Liver (tissue), 8 donors: ENCODE measurements at regions not wholly inside any gene's neighbourhood (a gene's known extent, or its start where the extent isn't known, plus 50 kb on each side); places are given as distances from the start of the nearest gene placed in this dataset.

Experiments used
- DNase-seq: peaks from one replicate; pipeline ENCODE4 v3.0.0-alpha.2; 2017; ENCODE audit warnings: low spot score
- H3K27ac ChIP-seq, 2 donors: one replicate each; pipeline ENCODE4 v1.7.0; 2013; ENCODE audit warnings: inconsistent platforms in 2 of 2, low read length in 2 of 2, control low read depth in 1 of 2, low read depth in 1 of 2, mild to moderate bottlenecking in 1 of 2
- H3K27me3 ChIP-seq, 4 donors: one replicate each; pipeline versions ENCODE4 v1.6.1 to v1.7.0; 2013; ENCODE audit warnings: low read length in 3 of 4, inconsistent platforms in 1 of 4, mild to moderate bottlenecking in 1 of 4, moderate library complexity in 1 of 4; ENCODE audit not compliant: control insufficient read depth in 4 of 4, insufficient read depth in 4 of 4
- H3K36me3 ChIP-seq, 4 donors: one replicate each; pipeline versions ENCODE4 v1.6.1 to v1.7.0; 2013; ENCODE audit warnings: low read length in 3 of 4, mild to moderate bottlenecking in 3 of 4, low read depth in 1 of 4, moderate library complexity in 1 of 4; ENCODE audit not compliant: control insufficient read depth in 4 of 4, insufficient read depth in 3 of 4
- H3K4me1 ChIP-seq, 4 donors: one replicate each; pipeline versions ENCODE4 v1.6.1 to v1.7.0; 2013; ENCODE audit warnings: low read length in 3 of 4, mild to moderate bottlenecking in 3 of 4, moderate library complexity in 1 of 4; ENCODE audit not compliant: control insufficient read depth in 4 of 4, insufficient read depth in 4 of 4
- H3K4me3 ChIP-seq, 3 donors: one replicate each; pipeline versions ENCODE4 v1.6.1 to v1.7.0; 2013; ENCODE audit warnings: low read length in 3 of 3, control low read depth in 1 of 3, low read depth in 1 of 3, mild to moderate bottlenecking in 1 of 3
- H3K9ac ChIP-seq, 2 donors: one replicate each; pipeline ENCODE4 v1.7.0; 2013; ENCODE audit warnings: low read length in 2 of 2, mild to moderate bottlenecking in 2 of 2, moderate library complexity in 2 of 2, control low read depth in 1 of 2, low read depth in 1 of 2
- H3K9me3 ChIP-seq, 4 donors: one replicate each; pipeline versions ENCODE4 v1.6.1 to v1.7.0; 2013; ENCODE audit warnings: low read length in 3 of 4; ENCODE audit not compliant: control insufficient read depth in 4 of 4
- EGR1 ChIP-seq, 2 donors: IDR thresholded peaks; 2 replicates each; pipeline ENCODE4 v1.6.1; 2016 to 2018; ENCODE audit warnings: antibody characterized with exemption in 2 of 2, low read depth in 2 of 2
- FOXA1 ChIP-seq: IDR thresholded peaks from 2 replicates; pipeline ENCODE4 v1.6.1; 2016; ENCODE audit warnings: antibody characterized with exemption
- GABPA ChIP-seq, 2 donors: IDR thresholded peaks in 1 of 2; conservative IDR thresholded peaks in 1 of 2; 2 replicates each; pipeline ENCODE4 v1.6.1; 2016; ENCODE audit warnings: antibody characterized with exemption in 2 of 2, mild to moderate bottlenecking in 1 of 2, moderate library complexity in 1 of 2
- HNF4A ChIP-seq, 2 donors: conservative IDR thresholded peaks; 2 replicates each; pipeline ENCODE4 v1.6.1; 2016; ENCODE audit warnings: antibody characterized with exemption in 2 of 2, mild to moderate bottlenecking in 2 of 2
- HNF4G ChIP-seq: IDR thresholded peaks from 2 replicates; pipeline ENCODE4 v1.6.1; 2016; ENCODE audit warnings: antibody characterized with exemption
- JUND ChIP-seq, 2 donors: IDR thresholded peaks; 2 replicates each; pipeline ENCODE4 v1.6.1; 2016; ENCODE audit warnings: antibody characterized with exemption in 2 of 2
- NR2F2 ChIP-seq: IDR thresholded peaks from 2 replicates; pipeline ENCODE4 v1.6.1; 2016; ENCODE audit warnings: antibody characterized with exemption
- RAD21 ChIP-seq, 2 donors: IDR thresholded peaks; 2 replicates each; pipeline ENCODE4 v1.6.1; 2016; ENCODE audit warnings: antibody characterized with exemption in 2 of 2, mild to moderate bottlenecking in 2 of 2
- RXRA ChIP-seq, 2 donors: IDR thresholded peaks; 2 replicates each; pipeline ENCODE4 v1.6.1; 2017 to 2018; ENCODE audit warnings: antibody characterized with exemption in 2 of 2, mild to moderate bottlenecking in 1 of 2
- SP1 ChIP-seq: IDR thresholded peaks from 2 replicates; pipeline ENCODE4 v1.6.1; 2018; ENCODE audit warnings: antibody characterized with exemption, mild to moderate bottlenecking
- TAF1 ChIP-seq: conservative IDR thresholded peaks from 2 replicates; pipeline ENCODE4 v1.6.1; 2016; ENCODE audit warnings: antibody characterized with exemption, mild to moderate bottlenecking
- YY1 ChIP-seq: IDR thresholded peaks from 2 replicates; pipeline ENCODE4 v1.6.1; 2016; ENCODE audit warnings: antibody characterized with exemption, mild to moderate bottlenecking
- WGBS: extraction: QIAGEN DNeasy Blood & Tissue Kit; methylation state at CpG from one replicate; pipeline ENCODE4 v1.1.7; 2013; 5-methylcytosine and 5-hydroxymethylcytosine counted together
- TF ChIP-seq, protein P1 (sequence below): IDR thresholded peaks from 2 replicates; pipeline ENCODE4 v1.6.1; 2016; ENCODE audit warnings: antibody characterized with exemption, mild to moderate bottlenecking
- TF ChIP-seq, protein P2 (sequence below): IDR thresholded peaks from 2 replicates; pipeline ENCODE4 v1.6.1; 2016; ENCODE audit warnings: antibody characterized with exemption
- TF ChIP-seq, protein P3 (sequence below): IDR thresholded peaks from 2 replicates; pipeline ENCODE4 v1.6.1; 2016; ENCODE audit warnings: antibody characterized with exemption
- TF ChIP-seq, protein P4 (sequence below): fragments of 150-350 bp; IDR thresholded peaks from 2 replicates; pipeline ENCODE4 v1.5.1; 2017; ENCODE audit warnings: improper control_type of control experiment, low read depth, low read length; ENCODE audit not compliant: missing input control
- TF ChIP-seq, protein P5 (sequence below): IDR thresholded peaks from 2 replicates; pipeline ENCODE4 v1.6.1; 2016; ENCODE audit warnings: antibody characterized with exemption
- donor health status: healthy.
- donor health status: healthy.
- donor health status: healthy.
- donor health status: healthy.
- donor health status: healthy.

DNA sequence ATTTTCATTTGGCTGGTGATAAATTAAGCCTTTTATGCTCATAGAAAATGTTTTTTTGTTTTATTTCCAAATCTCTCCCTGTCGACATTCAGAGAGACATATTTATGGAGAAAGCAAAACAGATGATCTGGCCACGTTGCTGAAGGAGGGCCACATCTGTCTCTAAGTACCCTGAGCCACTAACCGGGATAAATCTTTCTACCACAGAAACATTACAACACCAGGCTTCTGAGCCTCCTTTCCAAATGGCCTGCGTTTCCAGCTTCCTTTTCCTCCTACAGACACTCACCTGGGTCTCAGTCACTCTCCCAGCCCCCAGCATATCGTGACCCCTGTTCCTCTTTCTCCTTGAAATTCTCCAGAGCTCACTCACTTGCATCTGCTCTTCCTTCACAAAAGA lies 161.0 kb downstream of the ARRDC4 start (continued):
- TF ChIP-seq JUND (IDR thresholded peaks at IDR 0.05): no peak
- no peak for TF ChIP-seq YY1

DNA sequence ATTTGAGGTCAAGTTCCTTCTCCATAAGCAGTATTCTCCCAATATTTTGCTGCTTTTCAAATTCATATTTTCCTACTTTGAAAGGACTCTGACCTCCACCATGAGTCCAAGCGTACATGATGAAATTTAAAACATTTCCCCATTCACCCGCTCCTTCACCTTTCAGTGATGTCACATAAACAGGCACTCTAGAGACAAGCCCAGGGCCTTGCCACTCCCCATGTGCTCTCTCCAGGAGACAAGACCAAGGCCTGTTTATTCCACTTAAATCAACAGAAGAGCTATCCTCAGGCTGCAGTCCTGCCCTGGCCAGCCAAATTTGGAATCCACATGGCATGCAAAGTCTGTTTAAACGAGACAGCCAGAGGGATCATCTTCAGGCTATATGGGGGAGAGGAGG lies 161.5 kb downstream of the ARRDC4 start:
- no peak for DNase-seq
- Histone ChIP-seq H3K4me3 (no peak overlapping the region), H3K9me3 (no peaks in the 10 kb centered on the region), H3K4me1 (no peaks in the 10 kb centered on the region), H3K27me3 (peaks cover 0 to 6% (median 0%) of the 10 kb centered on the region in 4 donors), H3K27ac (no peak overlapping the region), H3K36me3 (no peaks in the 10 kb centered on the region), H3K9ac (no peak overlapping the region)
- 59% methylated on average over 3 of the region's 3 CpGs for WGBS
- TF ChIP-seq, protein P1, sequence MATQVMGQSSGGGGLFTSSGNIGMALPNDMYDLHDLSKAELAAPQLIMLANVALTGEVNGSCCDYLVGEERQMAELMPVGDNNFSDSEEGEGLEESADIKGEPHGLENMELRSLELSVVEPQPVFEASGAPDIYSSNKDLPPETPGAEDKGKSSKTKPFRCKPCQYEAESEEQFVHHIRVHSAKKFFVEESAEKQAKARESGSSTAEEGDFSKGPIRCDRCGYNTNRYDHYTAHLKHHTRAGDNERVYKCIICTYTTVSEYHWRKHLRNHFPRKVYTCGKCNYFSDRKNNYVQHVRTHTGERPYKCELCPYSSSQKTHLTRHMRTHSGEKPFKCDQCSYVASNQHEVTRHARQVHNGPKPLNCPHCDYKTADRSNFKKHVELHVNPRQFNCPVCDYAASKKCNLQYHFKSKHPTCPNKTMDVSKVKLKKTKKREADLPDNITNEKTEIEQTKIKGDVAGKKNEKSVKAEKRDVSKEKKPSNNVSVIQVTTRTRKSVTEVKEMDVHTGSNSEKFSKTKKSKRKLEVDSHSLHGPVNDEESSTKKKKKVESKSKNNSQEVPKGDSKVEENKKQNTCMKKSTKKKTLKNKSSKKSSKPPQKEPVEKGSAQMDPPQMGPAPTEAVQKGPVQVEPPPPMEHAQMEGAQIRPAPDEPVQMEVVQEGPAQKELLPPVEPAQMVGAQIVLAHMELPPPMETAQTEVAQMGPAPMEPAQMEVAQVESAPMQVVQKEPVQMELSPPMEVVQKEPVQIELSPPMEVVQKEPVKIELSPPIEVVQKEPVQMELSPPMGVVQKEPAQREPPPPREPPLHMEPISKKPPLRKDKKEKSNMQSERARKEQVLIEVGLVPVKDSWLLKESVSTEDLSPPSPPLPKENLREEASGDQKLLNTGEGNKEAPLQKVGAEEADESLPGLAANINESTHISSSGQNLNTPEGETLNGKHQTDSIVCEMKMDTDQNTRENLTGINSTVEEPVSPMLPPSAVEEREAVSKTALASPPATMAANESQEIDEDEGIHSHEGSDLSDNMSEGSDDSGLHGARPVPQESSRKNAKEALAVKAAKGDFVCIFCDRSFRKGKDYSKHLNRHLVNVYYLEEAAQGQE: no peak
- TF ChIP-seq SP1 (no peak), HNF4G (no peak), HNF4A (conservative IDR thresholded peaks at IDR 0.05) (no peak), RXRA (IDR thresholded peaks at IDR 0.05) (no peak), RAD21 (IDR thresholded peaks at IDR 0.05) (no peak), GABPA (IDR thresholded peaks at IDR 0.05 in 1 of 2, conservative IDR thresholded peaks at IDR 0.05 in 1 of 2) (no peak), TAF1 (no peak), JUND (IDR thresholded peaks at IDR 0.05) (no peak), NR2F2 (no peak), FOXA1 (no peak)
- TF ChIP-seq, protein P2, sequence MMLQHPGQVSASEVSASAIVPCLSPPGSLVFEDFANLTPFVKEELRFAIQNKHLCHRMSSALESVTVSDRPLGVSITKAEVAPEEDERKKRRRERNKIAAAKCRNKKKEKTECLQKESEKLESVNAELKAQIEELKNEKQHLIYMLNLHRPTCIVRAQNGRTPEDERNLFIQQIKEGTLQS: no peak
- TF ChIP-seq, protein P3, sequence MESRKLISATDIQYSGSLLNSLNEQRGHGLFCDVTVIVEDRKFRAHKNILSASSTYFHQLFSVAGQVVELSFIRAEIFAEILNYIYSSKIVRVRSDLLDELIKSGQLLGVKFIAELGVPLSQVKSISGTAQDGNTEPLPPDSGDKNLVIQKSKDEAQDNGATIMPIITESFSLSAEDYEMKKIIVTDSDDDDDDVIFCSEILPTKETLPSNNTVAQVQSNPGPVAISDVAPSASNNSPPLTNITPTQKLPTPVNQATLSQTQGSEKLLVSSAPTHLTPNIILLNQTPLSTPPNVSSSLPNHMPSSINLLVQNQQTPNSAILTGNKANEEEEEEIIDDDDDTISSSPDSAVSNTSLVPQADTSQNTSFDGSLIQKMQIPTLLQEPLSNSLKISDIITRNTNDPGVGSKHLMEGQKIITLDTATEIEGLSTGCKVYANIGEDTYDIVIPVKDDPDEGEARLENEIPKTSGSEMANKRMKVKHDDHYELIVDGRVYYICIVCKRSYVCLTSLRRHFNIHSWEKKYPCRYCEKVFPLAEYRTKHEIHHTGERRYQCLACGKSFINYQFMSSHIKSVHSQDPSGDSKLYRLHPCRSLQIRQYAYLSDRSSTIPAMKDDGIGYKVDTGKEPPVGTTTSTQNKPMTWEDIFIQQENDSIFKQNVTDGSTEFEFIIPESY: no peak

DNA sequence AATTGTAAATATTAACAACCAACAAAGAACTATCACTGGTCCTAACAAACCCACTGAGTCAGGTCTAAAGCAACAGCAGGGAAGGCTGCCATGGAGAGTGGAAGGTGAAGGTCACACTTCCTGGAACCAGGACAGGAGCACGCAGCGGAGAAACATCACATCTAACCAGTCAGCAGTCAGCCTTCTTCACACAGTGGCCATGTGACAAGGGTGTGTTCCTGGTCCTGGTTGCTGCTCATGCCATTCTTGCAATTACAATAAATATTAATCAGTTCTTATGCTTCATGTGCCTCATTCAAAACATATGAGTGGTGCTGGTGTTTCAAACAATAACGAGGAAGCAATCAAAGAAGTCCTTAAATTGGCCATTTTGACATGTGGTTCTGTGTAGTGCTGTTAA lies 162.8 kb downstream of the ARRDC4 start:
- H3K9ac ChIP-seq: no peak overlapping the region
- no peak overlapping the region for H3K4me3 ChIP-seq
- TF ChIP-seq, protein P3: no peak
- TF ChIP-seq, protein P4, sequence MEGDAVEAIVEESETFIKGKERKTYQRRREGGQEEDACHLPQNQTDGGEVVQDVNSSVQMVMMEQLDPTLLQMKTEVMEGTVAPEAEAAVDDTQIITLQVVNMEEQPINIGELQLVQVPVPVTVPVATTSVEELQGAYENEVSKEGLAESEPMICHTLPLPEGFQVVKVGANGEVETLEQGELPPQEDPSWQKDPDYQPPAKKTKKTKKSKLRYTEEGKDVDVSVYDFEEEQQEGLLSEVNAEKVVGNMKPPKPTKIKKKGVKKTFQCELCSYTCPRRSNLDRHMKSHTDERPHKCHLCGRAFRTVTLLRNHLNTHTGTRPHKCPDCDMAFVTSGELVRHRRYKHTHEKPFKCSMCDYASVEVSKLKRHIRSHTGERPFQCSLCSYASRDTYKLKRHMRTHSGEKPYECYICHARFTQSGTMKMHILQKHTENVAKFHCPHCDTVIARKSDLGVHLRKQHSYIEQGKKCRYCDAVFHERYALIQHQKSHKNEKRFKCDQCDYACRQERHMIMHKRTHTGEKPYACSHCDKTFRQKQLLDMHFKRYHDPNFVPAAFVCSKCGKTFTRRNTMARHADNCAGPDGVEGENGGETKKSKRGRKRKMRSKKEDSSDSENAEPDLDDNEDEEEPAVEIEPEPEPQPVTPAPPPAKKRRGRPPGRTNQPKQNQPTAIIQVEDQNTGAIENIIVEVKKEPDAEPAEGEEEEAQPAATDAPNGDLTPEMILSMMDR: no peak
- TF ChIP-seq EGR1 (IDR thresholded peaks at IDR 0.05; ENCODE audit: low read depth in 2 of 2) (no peak), JUND (IDR thresholded peaks at IDR 0.05) (no peak), RAD21 (IDR thresholded peaks at IDR 0.05) (no peak), HNF4A (conservative IDR thresholded peaks at IDR 0.05) (no peak), SP1 (no peak), HNF4G (no peak), FOXA1 (no peak)
- TF ChIP-seq, protein P5, sequence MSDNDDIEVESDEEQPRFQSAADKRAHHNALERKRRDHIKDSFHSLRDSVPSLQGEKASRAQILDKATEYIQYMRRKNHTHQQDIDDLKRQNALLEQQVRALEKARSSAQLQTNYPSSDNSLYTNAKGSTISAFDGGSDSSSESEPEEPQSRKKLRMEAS: no peak
- TF ChIP-seq, protein P2: no peak
- H3K9me3 ChIP-seq: no peaks in the 10 kb centered on the region
- H3K4me1 ChIP-seq: no peaks in the 10 kb centered on the region
- H3K27me3 ChIP-seq: peaks cover 0 to 6% (median 0%) of the 10 kb centered on the region in 4 donors
- H3K36me3 ChIP-seq: no peaks in the 10 kb centered on the region
- H3K27ac ChIP-seq: no peak overlapping the region
- DNase-seq: no peak
- 65% methylated on average over 3 of the region's 3 CpGs for WGBS
